GM13977 (cell line): ENCODE measurements at regions not wholly inside any gene's neighbourhood (a gene's known extent, or its start where the extent isn't known, plus 50 kb on each side); places are given as distances from the start of the nearest gene placed in this dataset.

ENCODE experiments used
- DNase-seq: peaks from one replicate; pipeline ENCODE4 v3.0.0; 2012; ENCODE audit warnings: low spot score
- in situ Hi-C: fragments of 300-500 bp; cut with MboI; formaldehyde crosslinking; loops from one replicate; pipeline ENCODE4 v1.12.0; 2022; ENCODE audit warnings: low sequenced_read_pairs, low pct_unique_long_range_greater_than_20kb, mixed read lengths, inconsistent platforms; ENCODE audit not compliant: unreplicated experiment
- TF ChIP-seq, protein P1 (sequence below): IDR thresholded peaks from 2 replicates; pipeline ENCODE4 v1.5.1; 2012; ENCODE audit warnings: mild to moderate bottlenecking, control low read depth; ENCODE audit not compliant: insufficient read depth; ENCODE audit errors: extremely low read depth, missing control alignments

DNA sequence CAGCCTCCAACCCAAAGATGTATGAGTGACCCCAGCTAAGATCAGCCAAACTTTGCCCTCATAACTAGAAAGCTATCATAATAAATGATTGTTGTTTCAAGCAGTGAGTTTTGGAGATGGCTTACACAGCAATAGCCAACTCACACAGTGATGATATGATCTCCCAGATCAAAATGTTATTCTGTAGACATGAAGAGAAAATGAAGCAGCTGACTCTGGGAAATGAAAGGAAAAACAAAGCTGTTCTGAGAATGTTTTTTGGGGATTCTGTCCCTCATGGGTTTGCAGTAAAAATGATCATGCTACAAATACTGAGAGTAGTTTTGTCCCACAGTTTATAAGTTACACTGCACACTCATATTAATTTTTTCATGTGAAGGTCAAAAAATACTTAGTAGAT lies 617.8 kb downstream of the MRPL39 start:
- TF ChIP-seq, protein P1, sequence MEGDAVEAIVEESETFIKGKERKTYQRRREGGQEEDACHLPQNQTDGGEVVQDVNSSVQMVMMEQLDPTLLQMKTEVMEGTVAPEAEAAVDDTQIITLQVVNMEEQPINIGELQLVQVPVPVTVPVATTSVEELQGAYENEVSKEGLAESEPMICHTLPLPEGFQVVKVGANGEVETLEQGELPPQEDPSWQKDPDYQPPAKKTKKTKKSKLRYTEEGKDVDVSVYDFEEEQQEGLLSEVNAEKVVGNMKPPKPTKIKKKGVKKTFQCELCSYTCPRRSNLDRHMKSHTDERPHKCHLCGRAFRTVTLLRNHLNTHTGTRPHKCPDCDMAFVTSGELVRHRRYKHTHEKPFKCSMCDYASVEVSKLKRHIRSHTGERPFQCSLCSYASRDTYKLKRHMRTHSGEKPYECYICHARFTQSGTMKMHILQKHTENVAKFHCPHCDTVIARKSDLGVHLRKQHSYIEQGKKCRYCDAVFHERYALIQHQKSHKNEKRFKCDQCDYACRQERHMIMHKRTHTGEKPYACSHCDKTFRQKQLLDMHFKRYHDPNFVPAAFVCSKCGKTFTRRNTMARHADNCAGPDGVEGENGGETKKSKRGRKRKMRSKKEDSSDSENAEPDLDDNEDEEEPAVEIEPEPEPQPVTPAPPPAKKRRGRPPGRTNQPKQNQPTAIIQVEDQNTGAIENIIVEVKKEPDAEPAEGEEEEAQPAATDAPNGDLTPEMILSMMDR = no peak
- no peak for DNase-seq
- in situ Hi-C loops = no loop called here

DNA sequence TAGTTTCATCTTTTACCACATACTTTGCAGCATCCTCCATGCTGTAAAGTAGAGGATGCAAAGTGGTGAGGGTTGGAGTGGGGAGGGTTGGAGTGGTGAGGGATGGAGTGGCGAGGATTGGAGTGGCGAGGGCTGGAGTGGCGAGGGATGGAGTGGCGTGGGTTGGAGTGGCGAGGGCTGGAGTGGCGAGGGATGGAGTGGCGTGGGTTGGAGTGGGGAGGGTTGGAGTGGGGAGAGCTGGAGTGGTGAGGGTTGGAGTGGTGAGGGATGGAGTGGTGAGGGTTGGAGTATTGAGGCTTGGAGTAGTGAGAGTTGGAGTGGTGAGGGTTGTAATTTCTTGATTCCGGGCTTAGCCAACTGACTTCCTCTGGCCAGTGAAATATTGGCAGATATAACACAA lies 618.3 kb downstream of the MRPL39 start:
- in situ Hi-C loops = no loop called here

DNA sequence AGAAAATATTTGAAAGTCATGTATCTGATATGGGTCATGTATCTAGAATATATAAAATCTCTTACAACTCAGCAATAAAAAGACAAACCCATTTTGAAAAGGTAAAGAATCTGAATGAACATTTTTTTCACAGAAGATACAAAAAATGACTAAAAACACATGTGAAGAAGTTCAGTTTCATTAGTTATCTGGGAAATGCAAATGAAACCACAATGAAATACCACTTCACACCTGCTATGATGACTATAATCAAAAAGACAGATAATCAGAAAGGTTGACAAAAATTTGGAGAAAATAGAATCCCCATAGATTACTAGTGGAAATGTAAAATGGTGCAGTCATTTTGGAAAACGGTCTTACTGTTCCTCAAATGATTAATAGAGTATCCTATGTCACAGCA lies 631.0 kb downstream of the MRPL39 start:
- in situ Hi-C loops = no loop called here
- no peak for DNase-seq
- TF ChIP-seq, protein P1 = no peak

More for the DNA sequence above, 618.3 kb downstream of the MRPL39 start:
- no peak for DNase-seq
- TF ChIP-seq, protein P1 = no peak

DNA sequence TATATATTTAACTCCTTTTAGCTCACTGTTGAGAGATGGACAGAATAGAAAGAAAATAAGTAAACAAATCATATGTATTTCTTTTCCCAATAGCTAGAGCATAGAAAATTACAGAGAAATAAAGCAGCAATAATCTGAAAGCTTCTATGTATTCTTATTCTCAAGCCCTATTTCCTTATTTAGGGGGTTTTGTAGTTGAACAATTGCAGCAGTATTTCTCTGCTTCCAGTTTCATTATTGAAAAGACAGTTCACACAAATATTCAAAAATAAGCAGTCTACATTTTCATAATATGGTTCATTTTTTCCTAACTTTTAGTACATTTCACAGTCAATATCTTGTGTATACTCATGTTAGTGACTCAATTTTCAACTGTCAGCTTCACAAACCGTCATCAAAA lies 638.2 kb downstream of the MRPL39 start:
- in situ Hi-C loops = no loop called here
- TF ChIP-seq, protein P1 = no peak
- no peak for DNase-seq

DNA sequence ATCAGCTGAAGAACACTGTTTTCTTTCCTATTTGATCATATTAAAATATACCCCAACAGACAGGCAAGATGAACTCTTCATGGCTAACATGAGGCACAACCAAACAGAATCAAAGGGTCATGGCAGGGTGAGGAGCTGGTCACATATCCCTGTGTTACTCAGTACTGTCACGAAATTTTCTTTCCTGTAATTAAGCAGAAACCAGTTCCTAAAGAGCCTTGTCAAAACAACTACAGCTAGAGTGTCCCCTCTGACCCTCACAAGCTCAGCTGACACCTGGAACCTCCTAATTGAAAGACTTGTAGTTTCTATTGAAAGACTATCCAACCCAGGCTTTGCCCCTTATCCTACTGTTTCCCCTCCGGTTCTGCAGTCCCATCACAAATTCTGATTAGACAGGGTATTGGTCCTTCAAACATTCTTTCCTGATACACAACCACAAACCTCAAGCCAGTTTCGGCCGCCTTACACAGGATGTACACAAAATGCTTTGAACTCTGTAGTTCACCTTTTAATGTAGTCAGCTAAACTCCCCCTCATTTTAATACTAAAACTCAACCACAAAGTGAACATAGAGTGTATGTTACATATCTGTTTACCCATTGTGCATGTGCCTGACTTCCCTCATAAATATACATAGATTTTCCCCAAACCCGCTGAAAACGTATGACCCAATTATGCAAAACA lies 651.9 kb downstream of the MRPL39 start:
- peak; percentile 13 for DNase-seq
- TF ChIP-seq, protein P1 = no peak
- in situ Hi-C loops = no loop called here

DNA sequence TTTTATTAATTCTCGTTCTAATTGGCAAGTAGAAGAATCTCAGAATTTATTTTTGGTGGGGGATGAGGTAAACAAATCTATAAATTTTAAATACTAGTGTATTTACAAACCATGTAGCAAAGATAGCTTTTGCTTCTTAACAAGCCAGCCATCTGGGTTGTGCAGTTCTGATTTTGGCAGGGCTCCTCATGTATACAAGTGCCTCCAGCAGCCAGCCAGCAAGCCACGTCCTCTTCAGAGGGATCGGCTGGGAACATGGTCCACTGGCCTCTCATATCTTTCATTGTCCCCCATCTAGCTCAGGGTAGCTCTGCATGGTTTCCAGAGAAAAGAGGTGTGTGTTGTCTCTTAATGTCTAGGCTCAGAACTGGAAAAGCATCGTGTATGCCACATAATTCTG lies 659.1 kb downstream of the MRPL39 start:
- TF ChIP-seq, protein P1 = no peak
- no peak for DNase-seq
- in situ Hi-C loops = no loop called here
